GM23248 (cell line): ENCODE measurements at regions not wholly inside any gene's neighbourhood (a gene's known extent, or its start where the extent isn't known, plus 50 kb on each side); places are given as distances from the start of the nearest gene placed in this dataset.

Experiments used
- EZH2 ChIP-seq: fragments of 200-600 bp; sonication (generic); IDR thresholded peaks from 2 replicates; pipeline ENCODE4 v1.6.1; 2018; ENCODE audit warnings: antibody characterized with exemption, mild to moderate bottlenecking; ENCODE audit not compliant: insufficient read depth, poor library complexity, severe bottlenecking
- EZH2phosphoT487 ChIP-seq: fragments of 200-600 bp; sonication (generic); IDR thresholded peaks from 2 replicates; pipeline ENCODE4 v1.6.1; 2018; ENCODE audit warnings: antibody characterized with exemption, moderate library complexity, mild to moderate bottlenecking, low read depth; ENCODE audit not compliant: insufficient read depth

GRCh38 chr3:198097048-198097447 lies 137.0 kb downstream of the LMLN start:
- no peak for TF ChIP-seq EZH2
- no peak for TF ChIP-seq EZH2phosphoT487
